ENCODE measurements at regions not wholly inside any gene's neighbourhood (a gene's known extent, or its start where the extent isn't known, plus 50 kb on each side); places are given as distances from the start of the nearest gene placed in this dataset.

- TF ChIP-seq CTCF (IDR thresholded peaks at IDR 0.05), result no peak
- TF ChIP-seq ZFX (IDR thresholded peaks at IDR 0.05; ENCODE audit: borderline replicate concordance), result no peak
These were observed 405.4 kb downstream of the SHANK2 start for GRCh38 chr11:70846781-70847655.
